ENCODE measurements at regions not wholly inside any gene's neighbourhood (a gene's known extent, or its start where the extent isn't known, plus 50 kb on each side); places are given as distances from the start of the nearest gene placed in this dataset.
"Not testable (repeated sequence)": the region's sequence is repeated elsewhere in the genome, so short reads cannot be mapped to it uniquely, and the experiment has no call there.

GRCh38 chr12:11482955-11483354 is 87.6 kb upstream of the PRB2 start:
- H3K9me3 ChIP-seq, result no peaks in the 10 kb centered on the region
- TF ChIP-seq CTCF (IDR thresholded peaks at IDR 0.05) (no peak), POLR2A (IDR thresholded peaks at IDR 0.05) (no peak)
- intact Hi-C loops (cut with DNase I; ENCODE audit: low total_unique reads), result loop anchor here (10.0 kb wide), 1 partner anchor 708 kb away; no protein-coding TSS in a partner anchor

GRCh38 chr12:11486623-11487444 is 91.5 kb upstream of the PRB2 start:
- DNase-seq, result peak; percentile 62 to 64
- Histone ChIP-seq H3K36me3 (no peaks in the 10 kb centered on the region), H3K27ac (no peak overlapping the region), H3K4me3 (no peak overlapping the region), H3K9me3 (no peaks in the 10 kb centered on the region), H3K4me1 (no peaks in the 10 kb centered on the region), H3K27me3 (no peaks in the 10 kb centered on the region)
- intact Hi-C loops (cut with DNase I; ENCODE audit: low total_unique reads), result loop anchor here (10.0 kb wide), 1 partner anchor 712 kb away; no protein-coding TSS in a partner anchor
- TF ChIP-seq POLR2A (IDR thresholded peaks at IDR 0.05) (no peak), CTCF (IDR thresholded peaks at IDR 0.05) (peak; percentile 82 to 94 (median 87))

More at GRCh38 chr12:11482955-11483354, 87.6 kb upstream of the PRB2 start:
- no peaks in the 10 kb centered on the region for H3K36me3 ChIP-seq
- no peaks in the 10 kb centered on the region for H3K27me3 ChIP-seq
- no peaks in the 10 kb centered on the region for H3K4me1 ChIP-seq
- H3K4me3 ChIP-seq, result no peak overlapping the region
- H3K27ac ChIP-seq, result no peak overlapping the region
- no peak for DNase-seq

GRCh38 chr12:11496157-11496851 is 100.9 kb upstream of the PRB2 start:
- Histone ChIP-seq H3K36me3 (no peaks in the 10 kb centered on the region), H3K4me1 (peaks cover 0 to 4% of the 10 kb centered on the region in 2 donors), H3K9me3 (no peaks in the 10 kb centered on the region), H3K27ac (no peak overlapping the region), H3K27me3 (no peaks in the 10 kb centered on the region), H3K4me3 (no peak overlapping the region)
- intact Hi-C loops (cut with DNase I; ENCODE audit: low total_unique reads), result no loop called here
- no peak for DNase-seq
- no peak for TF ChIP-seq CTCF (IDR thresholded peaks at IDR 0.05)
- TF ChIP-seq POLR2A (IDR thresholded peaks at IDR 0.05), result no peak

- Histone ChIP-seq H3K27me3 (no peaks in the 10 kb centered on the region), H3K4me1 (peaks cover 0 to 4% of the 10 kb centered on the region in 2 donors), H3K36me3 (no peaks in the 10 kb centered on the region), H3K9me3 (no peaks in the 10 kb centered on the region), H3K4me3 (no peak overlapping the region), H3K27ac (no peak overlapping the region)
- intact Hi-C loops (cut with DNase I; ENCODE audit: low total_unique reads), result no loop called here
- no peak for TF ChIP-seq CTCF (IDR thresholded peaks at IDR 0.05)
- TF ChIP-seq POLR2A (IDR thresholded peaks at IDR 0.05), result no peak
- no peak for DNase-seq
Observed at GRCh38 chr12:11497438-11497837, 102.1 kb upstream of the PRB2 start.

- Histone ChIP-seq H3K27me3 (no peaks in the 10 kb centered on the region), H3K4me3 (no peak overlapping the region), H3K4me1 (peaks cover 0 to 4% of the 10 kb centered on the region in 2 donors), H3K36me3 (no peaks in the 10 kb centered on the region), H3K27ac (no peak overlapping the region), H3K9me3 (no peaks in the 10 kb centered on the region)
- DNase-seq, result no peak
- no peak for TF ChIP-seq CTCF (IDR thresholded peaks at IDR 0.05)
- no peak for TF ChIP-seq POLR2A (IDR thresholded peaks at IDR 0.05)
- intact Hi-C loops (cut with DNase I; ENCODE audit: low total_unique reads), result no loop called here
Observed at GRCh38 chr12:11497995-11498394, 102.6 kb upstream of the PRB2 start.

- H3K9me3 ChIP-seq; intact Hi-C loops (cut with DNase I; ENCODE audit: low total_unique reads); H3K4me3 ChIP-seq; H3K36me3 ChIP-seq; DNase-seq; H3K27me3 ChIP-seq; H3K27ac ChIP-seq; H3K4me1 ChIP-seq: not testable (repeated sequence)
Observed at GRCh38 chr12:11498574-11498973, 103.2 kb upstream of the PRB2 start.
